Caco-2 (cell line): ENCODE measurements at regions not wholly inside any gene's neighbourhood (a gene's known extent, or its start where the extent isn't known, plus 50 kb on each side); places are given as distances from the start of the nearest gene placed in this dataset.

Experiments used
- BruUV-seq: library from RNA; stranded (reverse); fragments of 400-500 nt; replicated peaks from 2 replicates; lab custom pipeline; 2021; lab: Mats Ljungman, UMichigan
- CTCF ChIA-PET: fragments of 300-600 bp; sonication (Branson Sonifier 250); formaldehyde crosslinking; loops from one replicate; lab custom pipeline; 2022; ENCODE audit warnings: antibody characterized with exemption; lab: Charles Lee
- POLR2A ChIA-PET: fragments of 300-600 bp; sonication (Branson Sonifier 250); formaldehyde crosslinking; loops from one replicate; lab custom pipeline; 2022; ENCODE audit warnings: antibody characterized with exemption; lab: Charles Lee
- DNase-seq, 2 experiments: peaks; one replicate each; pipeline versions ENCODE4 v3.0.0 to v3.0.0-alpha.2; 2020 to 2022
- H3K27me3 ChIP-seq: replicated peaks from 2 replicates; pipeline ENCODE4 v1.6.0; 2011; ENCODE audit warnings: low read length; ENCODE audit not compliant: control insufficient read depth, insufficient read depth
- H3K36me3 ChIP-seq: 2 replicates; pipeline ENCODE4 v1.5.1; 2011; ENCODE audit warnings: low read length; ENCODE audit not compliant: control insufficient read depth, insufficient read depth
- H3K4me1 ChIP-seq: fragments of 250-450 bp; sonication (Bioruptor Pico); 2 replicates; pipeline ENCODE4 v1.5.1; 2020; ENCODE audit warnings: mild to moderate bottlenecking
- H3K4me3 ChIP-seq: 2 replicates; pipeline ENCODE4 v1.5.1; 2011; ENCODE audit warnings: low read depth, mild to moderate bottlenecking, control low read depth, low read length
- H3K9me3 ChIP-seq: fragments of 250-450 bp; sonication (Bioruptor Pico); 2 replicates; pipeline ENCODE4 v1.5.1; 2020; ENCODE audit warnings: mild to moderate bottlenecking, moderate library complexity
- H3K27ac Mint-ChIP-seq: one replicate; pipeline ENCODE4 v1.8.0; 2022; ENCODE audit warnings: mixed read lengths; ENCODE audit not compliant: unreplicated experiment
- H3K27me3 Mint-ChIP-seq: one replicate; pipeline ENCODE4 v1.8.0; 2022; ENCODE audit warnings: mixed read lengths; ENCODE audit not compliant: insufficient read depth, unreplicated experiment
- H3K36me3 Mint-ChIP-seq: one replicate; pipeline ENCODE4 v1.8.0; 2022; ENCODE audit warnings: mild to moderate bottlenecking, mixed read lengths; ENCODE audit not compliant: insufficient read depth, unreplicated experiment
- H3K4me1 Mint-ChIP-seq: one replicate; pipeline ENCODE4 v1.8.0; 2022; ENCODE audit warnings: low read depth, mixed read lengths; ENCODE audit not compliant: unreplicated experiment
- H3K4me3 Mint-ChIP-seq: one replicate; pipeline ENCODE4 v1.8.0; 2022; ENCODE audit warnings: mild to moderate bottlenecking, moderate library complexity, mixed read lengths; ENCODE audit not compliant: unreplicated experiment
- H3K9me3 Mint-ChIP-seq: one replicate; pipeline ENCODE4 v1.8.0; 2022; ENCODE audit warnings: mixed read lengths; ENCODE audit not compliant: unreplicated experiment
- intact Hi-C: fragments of 100-400 bp; cut with micrococcal nuclease; formaldehyde crosslinking; loops from one replicate; pipeline ENCODE4 v1.10.0; 2022; ENCODE audit not compliant: unreplicated experiment
- TF ChIP-seq, protein P1 (sequence below), 2 experiments: fragments of 200-600 bp in 1 of 2; IDR thresholded peaks; 1 replicate in 1 of 2; 2 replicates in 1 of 2; pipeline versions ENCODE4 v1.5.1 to v1.8.0; 2011 to 2022; ENCODE audit warnings: antibody characterized with exemption in 1 of 2, control low read depth in 1 of 2, inconsistent platforms in 1 of 2, low read depth in 1 of 2, low read length in 1 of 2, mild to moderate bottlenecking in 1 of 2, moderate library complexity in 1 of 2; ENCODE audit not compliant: insufficient read depth in 1 of 2, severe bottlenecking in 1 of 2, unreplicated experiment in 1 of 2

DNA sequence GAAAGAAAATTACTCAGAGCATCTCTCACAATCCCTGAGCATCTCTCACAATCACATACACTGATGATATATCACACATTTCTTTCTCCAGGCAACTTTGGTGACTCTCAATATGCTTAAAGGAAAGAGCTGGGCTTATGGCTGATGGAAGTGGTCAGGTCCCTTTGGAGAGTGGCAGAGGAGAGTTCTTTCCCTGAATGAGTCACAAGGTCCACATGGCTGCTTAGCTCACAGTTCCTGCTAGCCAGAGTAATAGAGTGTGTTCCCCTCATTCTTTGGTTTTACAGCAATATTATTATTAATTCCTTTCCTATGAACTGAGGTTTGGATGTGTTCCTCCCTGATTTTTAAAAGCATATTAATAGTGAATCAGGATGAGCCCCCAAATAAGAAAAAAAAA lies 287.4 kb downstream of the C7orf25 start:
- H3K27me3 Mint-ChIP-seq, result no peaks in the 10 kb centered on the region
- H3K4me1 ChIP-seq, result no peaks in the 10 kb centered on the region
- intact Hi-C loops, result no loop called here
- ChIA-PET POLR2A (no interaction called here), CTCF (no interaction called here)
- no peaks in the 10 kb centered on the region for H3K27me3 ChIP-seq
- TF ChIP-seq, protein P1, sequence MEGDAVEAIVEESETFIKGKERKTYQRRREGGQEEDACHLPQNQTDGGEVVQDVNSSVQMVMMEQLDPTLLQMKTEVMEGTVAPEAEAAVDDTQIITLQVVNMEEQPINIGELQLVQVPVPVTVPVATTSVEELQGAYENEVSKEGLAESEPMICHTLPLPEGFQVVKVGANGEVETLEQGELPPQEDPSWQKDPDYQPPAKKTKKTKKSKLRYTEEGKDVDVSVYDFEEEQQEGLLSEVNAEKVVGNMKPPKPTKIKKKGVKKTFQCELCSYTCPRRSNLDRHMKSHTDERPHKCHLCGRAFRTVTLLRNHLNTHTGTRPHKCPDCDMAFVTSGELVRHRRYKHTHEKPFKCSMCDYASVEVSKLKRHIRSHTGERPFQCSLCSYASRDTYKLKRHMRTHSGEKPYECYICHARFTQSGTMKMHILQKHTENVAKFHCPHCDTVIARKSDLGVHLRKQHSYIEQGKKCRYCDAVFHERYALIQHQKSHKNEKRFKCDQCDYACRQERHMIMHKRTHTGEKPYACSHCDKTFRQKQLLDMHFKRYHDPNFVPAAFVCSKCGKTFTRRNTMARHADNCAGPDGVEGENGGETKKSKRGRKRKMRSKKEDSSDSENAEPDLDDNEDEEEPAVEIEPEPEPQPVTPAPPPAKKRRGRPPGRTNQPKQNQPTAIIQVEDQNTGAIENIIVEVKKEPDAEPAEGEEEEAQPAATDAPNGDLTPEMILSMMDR (IDR thresholded peaks at IDR 0.05; ENCODE audit: insufficient read depth in 1 of 2, low read depth in 1 of 2, low read length in 1 of 2, severe bottlenecking in 1 of 2, unreplicated experiment in 1 of 2), result no peak
- H3K4me3 ChIP-seq, result no peak overlapping the region
- H3K4me1 Mint-ChIP-seq, result peaks cover 6% of the 10 kb centered on the region
- no peaks in the 10 kb centered on the region for H3K36me3 Mint-ChIP-seq
- no peak overlapping the region for H3K4me3 Mint-ChIP-seq
- no peaks in the 10 kb centered on the region for H3K9me3 ChIP-seq
- H3K9me3 Mint-ChIP-seq, result no peaks in the 10 kb centered on the region
- H3K36me3 ChIP-seq, result no peaks in the 10 kb centered on the region
- BruUV-seq, result no TSS peak
- no peak overlapping the region for H3K27ac Mint-ChIP-seq
- DNase-seq, result no peak

DNA sequence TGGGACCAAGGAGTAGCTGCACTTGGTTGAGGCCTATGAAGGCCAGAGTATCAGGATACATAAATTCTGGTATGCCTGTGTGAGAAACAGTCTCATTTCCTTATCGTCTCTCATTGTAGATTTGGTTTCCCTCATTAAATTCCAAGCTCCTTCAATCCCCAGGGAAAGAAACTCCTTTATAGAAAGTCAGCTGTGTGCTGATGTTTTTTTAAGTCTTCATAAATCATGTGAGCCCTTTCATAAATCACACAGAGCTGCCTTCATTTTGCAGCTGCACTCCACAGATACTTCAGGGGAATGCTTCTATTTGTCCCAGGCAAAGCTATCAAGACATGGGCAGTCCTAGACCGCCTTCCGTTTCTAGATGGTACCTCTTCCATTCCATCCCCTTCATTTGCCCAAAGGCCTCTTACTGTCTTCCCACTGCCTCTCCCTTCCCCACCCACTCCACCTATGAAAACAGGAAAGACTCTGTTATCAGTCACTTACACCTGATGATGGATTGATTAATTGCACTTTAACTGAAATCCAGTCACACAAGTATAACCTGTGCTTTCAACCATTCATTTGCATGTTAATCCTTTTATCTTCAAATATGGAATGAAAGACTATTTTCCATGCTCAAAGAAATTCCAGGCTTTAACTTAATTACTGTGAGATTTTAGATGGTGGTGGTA lies 290.2 kb downstream of the C7orf25 start:
- no peaks in the 10 kb centered on the region for H3K4me1 ChIP-seq
- ChIA-PET POLR2A (no interaction called here), CTCF (no interaction called here)
- H3K36me3 ChIP-seq, result no peaks in the 10 kb centered on the region
- H3K27me3 ChIP-seq, result no peaks in the 10 kb centered on the region
- H3K4me3 ChIP-seq, result no peak overlapping the region
- no peak overlapping the region for H3K4me3 Mint-ChIP-seq
- TF ChIP-seq, protein P1 (IDR thresholded peaks at IDR 0.05; ENCODE audit: insufficient read depth in 1 of 2, low read depth in 1 of 2, low read length in 1 of 2, severe bottlenecking in 1 of 2, unreplicated experiment in 1 of 2), result no peak
- no TSS peak for BruUV-seq
- H3K27ac Mint-ChIP-seq, result no peak overlapping the region
- peaks cover 6% of the 10 kb centered on the region for H3K4me1 Mint-ChIP-seq
- no peaks in the 10 kb centered on the region for H3K27me3 Mint-ChIP-seq
- intact Hi-C loops, result no loop called here
- no peaks in the 10 kb centered on the region for H3K9me3 Mint-ChIP-seq
- H3K36me3 Mint-ChIP-seq, result no peaks in the 10 kb centered on the region
- no peaks in the 10 kb centered on the region for H3K9me3 ChIP-seq
- DNase-seq, result no peak

DNA sequence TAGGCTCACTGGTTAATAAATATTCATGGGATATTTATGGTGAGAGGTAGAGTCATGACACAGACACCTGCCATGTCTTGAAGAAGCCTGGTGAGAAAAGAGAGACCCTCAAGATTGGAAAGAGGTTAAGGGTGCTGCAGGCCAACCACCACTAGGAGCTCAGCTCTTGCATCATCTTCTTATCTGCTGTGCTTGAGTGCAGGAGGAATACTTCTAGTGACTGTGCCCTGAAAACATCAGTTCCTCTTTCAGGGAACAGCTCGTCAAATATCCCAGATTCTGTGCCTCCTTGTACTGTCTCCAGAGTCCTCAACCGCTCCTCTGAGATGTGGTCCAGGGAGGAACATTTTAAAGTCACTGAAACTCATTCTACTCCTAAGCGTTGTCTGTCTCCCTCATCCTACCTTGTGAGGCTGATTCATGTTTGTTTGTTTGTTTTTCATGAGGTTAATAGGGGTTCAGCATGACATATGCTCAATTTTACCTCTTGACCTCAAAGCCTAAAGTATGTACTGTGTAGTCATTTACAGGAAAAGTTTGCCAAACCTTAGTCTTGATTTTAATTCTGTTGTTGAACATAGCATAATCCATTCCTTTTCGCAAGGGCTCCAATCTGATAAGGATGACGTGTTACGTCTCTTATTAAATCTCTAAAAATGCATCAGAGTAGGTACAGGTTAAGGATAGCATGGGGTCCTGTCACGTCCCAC lies 293.1 kb downstream of the C7orf25 start:
- intact Hi-C loops, result no loop called here
- Histone ChIP-seq H3K9me3 (no peaks in the 10 kb centered on the region), H3K36me3 (no peaks in the 10 kb centered on the region), H3K27me3 (no peaks in the 10 kb centered on the region), H3K4me3 (no peak overlapping the region), H3K4me1 (no peaks in the 10 kb centered on the region)
- Mint-ChIP-seq H3K4me3 (no peak overlapping the region), H3K27me3 (peaks cover 4% of the 10 kb centered on the region), H3K36me3 (no peaks in the 10 kb centered on the region), H3K4me1 (peaks cover 6% of the 10 kb centered on the region), H3K27ac (no peak overlapping the region), H3K9me3 (no peaks in the 10 kb centered on the region)
- DNase-seq, result no peak
- ChIA-PET CTCF (no interaction called here), POLR2A (no interaction called here)
- no TSS peak for BruUV-seq
- TF ChIP-seq, protein P1 (IDR thresholded peaks at IDR 0.05; ENCODE audit: insufficient read depth in 1 of 2, low read depth in 1 of 2, low read length in 1 of 2, severe bottlenecking in 1 of 2, unreplicated experiment in 1 of 2), result no peak
